Fibroblast of the aortic adventitia (primary cell): ENCODE measurements at regions not wholly inside any gene's neighbourhood (a gene's known extent, or its start where the extent isn't known, plus 50 kb on each side); places are given as distances from the start of the nearest gene placed in this dataset.

Experiments
- DNase-seq: peaks from one replicate; pipeline ENCODE4 v3.0.0-alpha.2; 2010; ENCODE audit warnings: low read depth
- H3K4me3 ChIP-seq: 2 replicates; pipeline ENCODE4 v1.5.1; 2011; ENCODE audit warnings: low read depth, mild to moderate bottlenecking, control low read depth, low read length, moderate library complexity
- TF ChIP-seq, protein P1 (sequence below): IDR thresholded peaks from 2 replicates; pipeline ENCODE4 v1.5.1; 2011; ENCODE audit warnings: mild to moderate bottlenecking, low read length, control low read depth, inconsistent platforms; ENCODE audit not compliant: insufficient read depth

DNA sequence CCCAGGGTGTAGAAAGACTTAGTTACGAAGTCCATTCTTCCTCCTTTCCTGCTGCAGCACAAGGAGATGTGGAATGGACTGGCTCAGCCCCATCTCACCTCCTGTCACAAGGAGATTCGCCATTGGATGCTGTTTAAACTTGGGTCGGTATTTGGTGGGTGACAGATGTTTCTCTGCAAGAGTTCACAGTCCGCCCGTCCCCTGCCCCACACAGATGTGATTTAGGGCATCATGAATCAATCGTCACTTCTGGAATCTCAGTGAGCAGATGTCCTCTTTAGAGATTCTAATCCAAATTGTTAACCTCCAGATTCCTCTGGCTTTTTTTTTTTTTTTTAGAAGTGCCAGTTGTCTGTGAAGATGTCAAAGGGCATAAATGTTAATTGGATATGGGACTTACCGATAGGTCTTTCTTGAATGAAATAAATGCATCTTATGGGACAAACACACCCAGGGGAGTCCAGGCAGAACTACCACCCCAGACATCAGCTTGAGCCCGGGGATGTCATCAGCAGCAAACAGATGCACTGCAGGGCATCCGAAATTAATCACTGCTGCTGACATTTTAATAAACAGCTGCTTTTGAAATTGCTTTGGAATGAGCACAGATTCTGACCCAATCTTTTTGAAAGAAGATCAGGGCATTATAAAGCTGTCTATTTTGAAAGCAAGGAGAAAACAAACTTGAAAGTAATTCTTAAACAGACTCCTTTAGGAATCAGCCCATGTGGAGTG, 117.6 kb upstream of the CDH4 start:
- no peak for DNase-seq
- H3K4me3 ChIP-seq = no peak overlapping the region
- TF ChIP-seq, protein P1, sequence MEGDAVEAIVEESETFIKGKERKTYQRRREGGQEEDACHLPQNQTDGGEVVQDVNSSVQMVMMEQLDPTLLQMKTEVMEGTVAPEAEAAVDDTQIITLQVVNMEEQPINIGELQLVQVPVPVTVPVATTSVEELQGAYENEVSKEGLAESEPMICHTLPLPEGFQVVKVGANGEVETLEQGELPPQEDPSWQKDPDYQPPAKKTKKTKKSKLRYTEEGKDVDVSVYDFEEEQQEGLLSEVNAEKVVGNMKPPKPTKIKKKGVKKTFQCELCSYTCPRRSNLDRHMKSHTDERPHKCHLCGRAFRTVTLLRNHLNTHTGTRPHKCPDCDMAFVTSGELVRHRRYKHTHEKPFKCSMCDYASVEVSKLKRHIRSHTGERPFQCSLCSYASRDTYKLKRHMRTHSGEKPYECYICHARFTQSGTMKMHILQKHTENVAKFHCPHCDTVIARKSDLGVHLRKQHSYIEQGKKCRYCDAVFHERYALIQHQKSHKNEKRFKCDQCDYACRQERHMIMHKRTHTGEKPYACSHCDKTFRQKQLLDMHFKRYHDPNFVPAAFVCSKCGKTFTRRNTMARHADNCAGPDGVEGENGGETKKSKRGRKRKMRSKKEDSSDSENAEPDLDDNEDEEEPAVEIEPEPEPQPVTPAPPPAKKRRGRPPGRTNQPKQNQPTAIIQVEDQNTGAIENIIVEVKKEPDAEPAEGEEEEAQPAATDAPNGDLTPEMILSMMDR = no peak

DNA sequence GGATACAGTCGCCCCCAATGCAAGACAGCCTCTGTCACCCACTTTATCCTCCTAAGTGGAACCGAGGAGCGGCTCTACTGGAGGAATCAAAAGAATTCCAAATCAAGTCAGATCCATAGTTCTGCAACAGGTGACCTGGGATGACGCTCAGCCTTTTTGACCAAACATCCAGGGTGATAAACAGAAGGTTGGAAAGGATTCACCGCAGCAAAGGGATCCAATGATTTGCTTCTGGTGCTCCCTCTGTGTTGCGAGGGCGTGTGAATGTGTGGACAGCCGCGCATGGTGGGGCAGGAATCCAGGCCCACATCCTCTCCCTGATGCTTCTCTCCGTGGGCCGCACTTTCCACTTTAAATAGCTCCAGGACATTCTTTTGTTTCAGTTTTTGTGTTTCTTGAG, 116.8 kb upstream of the CDH4 start:
- DNase-seq = no peak
- TF ChIP-seq, protein P1 = no peak
- no peak overlapping the region for H3K4me3 ChIP-seq

DNA sequence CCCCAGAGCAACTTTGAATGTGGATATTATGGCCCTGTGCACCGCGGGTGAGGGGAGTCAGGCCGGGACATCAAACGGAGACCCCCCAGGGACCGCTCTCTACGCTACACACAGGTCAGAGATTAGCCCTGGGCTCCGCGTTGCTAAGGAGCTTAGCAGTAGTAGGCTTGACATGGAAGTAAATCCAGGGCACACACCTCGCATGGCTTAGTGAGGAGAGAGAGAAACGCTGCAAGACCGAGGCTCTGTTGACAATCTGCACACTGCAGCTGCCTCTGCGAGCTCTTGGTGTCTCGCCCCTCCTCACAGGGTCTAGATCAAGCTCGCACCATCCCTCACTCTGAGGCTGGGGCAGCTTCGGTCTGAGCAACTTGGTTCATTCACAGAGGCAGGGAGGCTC, 116.1 kb upstream of the CDH4 start:
- no peak overlapping the region for H3K4me3 ChIP-seq
- TF ChIP-seq, protein P1 = no peak
- no peak for DNase-seq

DNA sequence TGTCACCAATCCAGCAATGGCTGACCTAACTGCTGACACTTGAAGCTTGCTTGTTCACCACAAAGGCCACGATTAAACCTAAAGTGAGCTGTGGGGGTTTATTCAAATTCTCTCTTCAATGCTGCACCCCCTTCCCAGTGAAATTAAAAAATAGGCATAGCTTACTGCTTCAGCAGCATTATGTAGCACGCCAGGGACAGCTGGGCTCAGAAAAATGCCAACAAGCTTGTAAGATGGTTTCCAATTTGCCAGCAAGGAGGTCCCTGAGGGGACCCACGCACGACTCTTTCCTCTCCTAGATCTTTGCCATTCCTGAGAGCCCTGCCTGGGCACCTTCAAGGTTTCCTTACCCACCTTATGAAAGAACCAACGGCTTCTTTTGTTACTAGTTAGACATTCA, 113.5 kb upstream of the CDH4 start:
- TF ChIP-seq, protein P1 = no peak
- DNase-seq = no peak
- H3K4me3 ChIP-seq = no peak overlapping the region

DNA sequence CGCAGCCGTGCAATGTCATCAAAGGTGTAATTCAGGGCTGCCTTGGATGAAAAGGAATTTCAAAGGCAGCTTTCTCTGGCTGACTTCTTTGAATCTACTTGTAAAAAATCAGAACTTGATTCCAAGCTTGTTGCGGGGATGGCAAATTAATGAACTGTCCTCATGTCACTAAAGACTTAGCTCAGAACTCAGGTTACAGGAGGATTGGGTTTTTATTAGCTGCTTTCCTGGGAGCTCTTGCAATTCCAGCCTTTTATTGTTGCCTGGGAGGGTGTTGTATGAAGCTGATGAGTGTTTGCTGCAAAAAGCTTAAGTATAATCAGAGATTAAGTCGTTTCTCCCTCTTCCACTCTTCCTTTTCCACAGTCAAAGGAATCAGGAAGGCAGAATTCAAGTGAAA, 113.0 kb upstream of the CDH4 start:
- TF ChIP-seq, protein P1 = no peak
- no peak for DNase-seq
- no peak overlapping the region for H3K4me3 ChIP-seq

DNA sequence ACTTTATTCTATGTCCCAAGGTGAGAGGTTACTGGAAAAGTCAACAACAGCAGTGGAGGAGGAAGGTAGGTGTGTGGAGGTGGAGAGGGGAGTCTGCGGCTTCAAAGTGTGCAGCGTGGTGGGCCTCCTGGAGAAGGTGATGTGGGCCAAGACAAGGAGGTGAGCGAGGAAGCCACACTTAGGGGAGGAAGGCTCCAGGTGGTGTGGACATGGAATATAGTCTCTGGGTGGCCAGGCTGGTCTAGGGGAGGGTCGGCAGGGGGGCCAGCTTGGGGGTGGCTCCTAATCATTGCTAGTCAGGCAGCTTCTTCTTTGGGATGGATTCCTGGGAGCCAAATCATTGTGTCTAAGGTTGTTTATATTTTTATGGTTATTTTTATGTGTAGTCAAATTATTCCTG, 111.5 kb upstream of the CDH4 start:
- TF ChIP-seq, protein P1 = no peak
- DNase-seq = no peak

DNA sequence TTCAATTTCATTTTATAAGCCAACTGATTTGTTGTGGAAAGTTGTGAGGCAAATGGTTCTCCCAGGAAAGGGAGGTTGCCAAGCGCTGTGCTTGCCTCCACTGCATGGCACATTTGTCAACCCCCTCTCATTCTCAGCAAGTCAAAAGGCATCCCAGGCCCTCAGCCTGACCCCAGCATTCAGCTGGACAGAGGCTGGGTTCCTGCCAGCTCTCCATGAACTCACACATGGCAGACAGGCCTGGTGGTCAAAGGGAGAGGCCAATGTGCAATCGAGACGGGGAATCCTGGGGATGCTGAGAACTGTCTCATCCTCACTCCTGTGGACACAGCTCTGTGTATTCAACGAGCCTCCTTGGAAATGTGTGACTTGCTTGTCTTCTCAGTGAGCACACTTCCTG, 106.0 kb upstream of the CDH4 start:
- DNase-seq = no peak
- H3K4me3 ChIP-seq = no peak overlapping the region
- TF ChIP-seq, protein P1 = no peak

More for the DNA sequence above, 111.5 kb upstream of the CDH4 start:
- H3K4me3 ChIP-seq = no peak overlapping the region
